HPDE6-E6E7 (cell line): ENCODE measurements at regions not wholly inside any gene's neighbourhood (a gene's known extent, or its start where the extent isn't known, plus 50 kb on each side); places are given as distances from the start of the nearest gene placed in this dataset.
"Not testable (repeated sequence)": the region's sequence is repeated elsewhere in the genome, so short reads cannot be mapped to it uniquely, and the experiment has no call there.

ENCODE experiments used
- DNase-seq: peaks from one replicate; pipeline ENCODE4 v3.0.0; 2011; ENCODE audit warnings: missing footprints; ENCODE audit errors: extremely low spot score

- no peak for DNase-seq
These were observed 130.1 kb upstream of the SLC44A1 start for GRCh38 chr9:105114318-105114717.

GRCh38 chr9:105114964-105115728 is 129.3 kb upstream of the SLC44A1 start:
- no peak for DNase-seq

- DNase-seq = no peak
These were observed 128.2 kb upstream of the SLC44A1 start for GRCh38 chr9:105116052-105116868.

GRCh38 chr9:105117234-105117633 is 127.2 kb upstream of the SLC44A1 start:
- DNase-seq = no peak

GRCh38 chr9:105118636-105119035 is 125.8 kb upstream of the SLC44A1 start:
- peak; percentile 54 for DNase-seq

GRCh38 chr9:105119156-105119555 is 125.3 kb upstream of the SLC44A1 start:
- DNase-seq = no peak

- DNase-seq = no peak
These were observed 122.5 kb upstream of the SLC44A1 start for GRCh38 chr9:105121861-105122430.

GRCh38 chr9:105124598-105124997 is 119.9 kb upstream of the SLC44A1 start:
- DNase-seq = not testable (repeated sequence)

GRCh38 chr9:105126226-105126625 is 118.2 kb upstream of the SLC44A1 start:
- no peak for DNase-seq

- DNase-seq = no peak
These were observed 116.6 kb upstream of the SLC44A1 start for GRCh38 chr9:105127863-105128220.

- DNase-seq = no peak
These were observed 115.4 kb upstream of the SLC44A1 start for GRCh38 chr9:105128908-105129600.

GRCh38 chr9:105129731-105130130 is 114.7 kb upstream of the SLC44A1 start:
- DNase-seq = no peak

GRCh38 chr9:105131981-105132380 is 112.5 kb upstream of the SLC44A1 start:
- DNase-seq = no peak

GRCh38 chr9:105132606-105133005 is 111.8 kb upstream of the SLC44A1 start:
- no peak for DNase-seq

- DNase-seq = no peak
These were observed 106.1 kb upstream of the SLC44A1 start for GRCh38 chr9:105138306-105138801.

- DNase-seq = no peak
These were observed 103.1 kb upstream of the SLC44A1 start for GRCh38 chr9:105141146-105141975.

- no peak for DNase-seq
These were observed 102.5 kb upstream of the SLC44A1 start for GRCh38 chr9:105141976-105142250.

- DNase-seq = no peak
These were observed 101.9 kb upstream of the SLC44A1 start for GRCh38 chr9:105142406-105143135.

- no peak for DNase-seq
These were observed 101.4 kb upstream of the SLC44A1 start for GRCh38 chr9:105143136-105143430.

- no peak for DNase-seq
These were observed 100.4 kb upstream of the SLC44A1 start for GRCh38 chr9:105144076-105144475.

- DNase-seq = no peak
These were observed 99.6 kb upstream of the SLC44A1 start for GRCh38 chr9:105144841-105145240.
